GM23338 (cell line): ENCODE measurements at regions not wholly inside any gene's neighbourhood (a gene's known extent, or its start where the extent isn't known, plus 50 kb on each side); places are given as distances from the start of the nearest gene placed in this dataset.

Experiments used
- ATAC-seq: fragments of 200-7000 bp; cut with Tn5 transposase; 3 replicates; pipeline ENCODE4 v1.9.1; 2020
- DNase-seq: peaks from one replicate; pipeline ENCODE4 v3.0.0-alpha.2; 2015; ENCODE audit warnings: low spot score
- H2AFZ ChIP-seq: fragments of 200-600 bp; sonication (generic); 2 replicates; pipeline ENCODE4 v1.8.0; 2016; ENCODE audit warnings: antibody characterized with exemption, mild to moderate bottlenecking, moderate library complexity
- H3F3A ChIP-seq: fragments of 200-600 bp; sonication (generic); replicated peaks from 2 replicates; pipeline ENCODE4 v1.8.0; 2017; ENCODE audit warnings: antibody characterized with exemption, mixed run types, low read depth
- H3K27ac ChIP-seq: fragments of 200-600 bp; sonication (generic); 2 replicates; pipeline ENCODE4 v1.6.1; 2016; ENCODE audit warnings: low read depth
- H3K27me3 ChIP-seq: fragments of 200-600 bp; sonication (generic); 2 replicates; pipeline ENCODE4 v1.8.0; 2016; ENCODE audit warnings: mild to moderate bottlenecking, mixed run types, moderate library complexity; ENCODE audit not compliant: insufficient read depth
- H3K36me3 ChIP-seq: fragments of 200-600 bp; sonication (generic); 2 replicates; pipeline ENCODE4 v1.8.0; 2016; ENCODE audit warnings: mild to moderate bottlenecking; ENCODE audit not compliant: insufficient read depth
- H3K4me1 ChIP-seq: fragments of 200-600 bp; sonication (generic); 2 replicates; pipeline ENCODE4 v1.8.0; 2016; ENCODE audit warnings: mild to moderate bottlenecking, moderate library complexity; ENCODE audit not compliant: insufficient read depth
- H3K4me2 ChIP-seq: fragments of 200-600 bp; sonication (generic); 2 replicates; pipeline ENCODE4 v1.7.1; 2017; ENCODE audit warnings: mixed run types
- H3K4me3 ChIP-seq: fragments of 200-600 bp; sonication (generic); 2 replicates; pipeline ENCODE4 v1.6.1; 2016; ENCODE audit warnings: mixed run types
- H3K79me2 ChIP-seq: fragments of 200-600 bp; sonication (generic); replicated peaks from 2 replicates; pipeline ENCODE4 v1.8.0; 2017; ENCODE audit warnings: mild to moderate bottlenecking; ENCODE audit not compliant: insufficient read depth
- H3K9me2 ChIP-seq: fragments of 200-600 bp; sonication (generic); 2 replicates; pipeline ENCODE4 v1.8.0; 2017; ENCODE audit not compliant: insufficient read depth
- H4K20me1 ChIP-seq: fragments of 200-600 bp; sonication (generic); replicated peaks from 2 replicates; pipeline ENCODE4 v1.8.0; 2017; ENCODE audit warnings: mild to moderate bottlenecking; ENCODE audit not compliant: insufficient read depth
- H3K27ac Mint-ChIP-seq: 2 replicates; pipeline ENCODE4 v1.8.0; 2020; ENCODE audit warnings: inconsistent platforms, mild to moderate bottlenecking, moderate library complexity, mixed read lengths
- H3K27me3 Mint-ChIP-seq: 3 replicates; pipeline ENCODE4 v1.8.0; 2022; ENCODE audit warnings: low read depth, mild to moderate bottlenecking, moderate library complexity, mixed read lengths, inconsistent platforms; ENCODE audit not compliant: insufficient read depth, poor library complexity
- H3K36me3 Mint-ChIP-seq: 3 replicates; pipeline ENCODE4 v1.8.0; 2021; ENCODE audit warnings: low read depth, mild to moderate bottlenecking, inconsistent platforms, moderate library complexity, mixed read lengths
- H3K4me1 Mint-ChIP-seq: 3 replicates; pipeline ENCODE4 v1.8.0; 2020; ENCODE audit warnings: mild to moderate bottlenecking, inconsistent platforms, mixed read lengths
- H3K4me3 Mint-ChIP-seq: 3 replicates; pipeline ENCODE4 v1.8.0; 2021; ENCODE audit warnings: moderate library complexity, mild to moderate bottlenecking, inconsistent platforms, mixed read lengths
- H3K9me3 Mint-ChIP-seq: 3 replicates; pipeline ENCODE4 v1.8.0; 2020; ENCODE audit warnings: moderate library complexity, mild to moderate bottlenecking, inconsistent platforms, mixed read lengths
- EZH2 ChIP-seq: fragments of 200-600 bp; sonication (generic); IDR thresholded peaks from one replicate; pipeline ENCODE4 v1.8.0; 2017; ENCODE audit warnings: antibody characterized with exemption, mild to moderate bottlenecking, low read depth; ENCODE audit not compliant: unreplicated experiment
- TF ChIP-seq, protein P1 (sequence below): fragments of 250-450 bp; sonication (Bioruptor Pico); IDR thresholded peaks from 2 replicates; pipeline ENCODE4 v1.5.0; 2020; ENCODE audit warnings: mild to moderate bottlenecking, moderate library complexity
- TF ChIP-seq, protein P2 (sequence below): IDR thresholded peaks from 2 replicates; pipeline ENCODE4 v1.6.1; 2016; ENCODE audit warnings: antibody characterized with exemption
- TF ChIP-seq, protein P3 (sequence below): IDR thresholded peaks from one replicate; pipeline ENCODE4 v1.6.1; 2018; ENCODE audit warnings: antibody characterized with exemption; ENCODE audit not compliant: unreplicated experiment

DNA sequence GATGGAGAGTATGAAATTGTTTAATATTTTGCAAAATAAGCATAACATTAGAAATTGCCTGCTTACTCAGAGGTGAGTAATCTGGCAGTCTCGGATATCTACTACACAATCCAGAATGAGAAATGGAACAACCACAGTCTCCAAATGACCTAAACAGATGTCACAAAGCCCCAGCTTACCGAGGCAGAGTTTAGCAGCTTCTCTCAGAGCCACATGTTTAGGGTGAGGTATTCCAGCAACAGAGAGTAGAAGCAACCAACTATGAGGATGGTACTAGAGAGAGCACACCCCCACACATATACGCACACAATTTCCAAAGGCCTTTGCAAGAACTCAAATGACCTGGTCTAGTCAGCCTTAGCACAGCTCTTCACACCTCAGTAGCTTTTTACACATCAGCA, 122.7 kb upstream of the LPAR1 start (continued):
- TF ChIP-seq, protein P1, sequence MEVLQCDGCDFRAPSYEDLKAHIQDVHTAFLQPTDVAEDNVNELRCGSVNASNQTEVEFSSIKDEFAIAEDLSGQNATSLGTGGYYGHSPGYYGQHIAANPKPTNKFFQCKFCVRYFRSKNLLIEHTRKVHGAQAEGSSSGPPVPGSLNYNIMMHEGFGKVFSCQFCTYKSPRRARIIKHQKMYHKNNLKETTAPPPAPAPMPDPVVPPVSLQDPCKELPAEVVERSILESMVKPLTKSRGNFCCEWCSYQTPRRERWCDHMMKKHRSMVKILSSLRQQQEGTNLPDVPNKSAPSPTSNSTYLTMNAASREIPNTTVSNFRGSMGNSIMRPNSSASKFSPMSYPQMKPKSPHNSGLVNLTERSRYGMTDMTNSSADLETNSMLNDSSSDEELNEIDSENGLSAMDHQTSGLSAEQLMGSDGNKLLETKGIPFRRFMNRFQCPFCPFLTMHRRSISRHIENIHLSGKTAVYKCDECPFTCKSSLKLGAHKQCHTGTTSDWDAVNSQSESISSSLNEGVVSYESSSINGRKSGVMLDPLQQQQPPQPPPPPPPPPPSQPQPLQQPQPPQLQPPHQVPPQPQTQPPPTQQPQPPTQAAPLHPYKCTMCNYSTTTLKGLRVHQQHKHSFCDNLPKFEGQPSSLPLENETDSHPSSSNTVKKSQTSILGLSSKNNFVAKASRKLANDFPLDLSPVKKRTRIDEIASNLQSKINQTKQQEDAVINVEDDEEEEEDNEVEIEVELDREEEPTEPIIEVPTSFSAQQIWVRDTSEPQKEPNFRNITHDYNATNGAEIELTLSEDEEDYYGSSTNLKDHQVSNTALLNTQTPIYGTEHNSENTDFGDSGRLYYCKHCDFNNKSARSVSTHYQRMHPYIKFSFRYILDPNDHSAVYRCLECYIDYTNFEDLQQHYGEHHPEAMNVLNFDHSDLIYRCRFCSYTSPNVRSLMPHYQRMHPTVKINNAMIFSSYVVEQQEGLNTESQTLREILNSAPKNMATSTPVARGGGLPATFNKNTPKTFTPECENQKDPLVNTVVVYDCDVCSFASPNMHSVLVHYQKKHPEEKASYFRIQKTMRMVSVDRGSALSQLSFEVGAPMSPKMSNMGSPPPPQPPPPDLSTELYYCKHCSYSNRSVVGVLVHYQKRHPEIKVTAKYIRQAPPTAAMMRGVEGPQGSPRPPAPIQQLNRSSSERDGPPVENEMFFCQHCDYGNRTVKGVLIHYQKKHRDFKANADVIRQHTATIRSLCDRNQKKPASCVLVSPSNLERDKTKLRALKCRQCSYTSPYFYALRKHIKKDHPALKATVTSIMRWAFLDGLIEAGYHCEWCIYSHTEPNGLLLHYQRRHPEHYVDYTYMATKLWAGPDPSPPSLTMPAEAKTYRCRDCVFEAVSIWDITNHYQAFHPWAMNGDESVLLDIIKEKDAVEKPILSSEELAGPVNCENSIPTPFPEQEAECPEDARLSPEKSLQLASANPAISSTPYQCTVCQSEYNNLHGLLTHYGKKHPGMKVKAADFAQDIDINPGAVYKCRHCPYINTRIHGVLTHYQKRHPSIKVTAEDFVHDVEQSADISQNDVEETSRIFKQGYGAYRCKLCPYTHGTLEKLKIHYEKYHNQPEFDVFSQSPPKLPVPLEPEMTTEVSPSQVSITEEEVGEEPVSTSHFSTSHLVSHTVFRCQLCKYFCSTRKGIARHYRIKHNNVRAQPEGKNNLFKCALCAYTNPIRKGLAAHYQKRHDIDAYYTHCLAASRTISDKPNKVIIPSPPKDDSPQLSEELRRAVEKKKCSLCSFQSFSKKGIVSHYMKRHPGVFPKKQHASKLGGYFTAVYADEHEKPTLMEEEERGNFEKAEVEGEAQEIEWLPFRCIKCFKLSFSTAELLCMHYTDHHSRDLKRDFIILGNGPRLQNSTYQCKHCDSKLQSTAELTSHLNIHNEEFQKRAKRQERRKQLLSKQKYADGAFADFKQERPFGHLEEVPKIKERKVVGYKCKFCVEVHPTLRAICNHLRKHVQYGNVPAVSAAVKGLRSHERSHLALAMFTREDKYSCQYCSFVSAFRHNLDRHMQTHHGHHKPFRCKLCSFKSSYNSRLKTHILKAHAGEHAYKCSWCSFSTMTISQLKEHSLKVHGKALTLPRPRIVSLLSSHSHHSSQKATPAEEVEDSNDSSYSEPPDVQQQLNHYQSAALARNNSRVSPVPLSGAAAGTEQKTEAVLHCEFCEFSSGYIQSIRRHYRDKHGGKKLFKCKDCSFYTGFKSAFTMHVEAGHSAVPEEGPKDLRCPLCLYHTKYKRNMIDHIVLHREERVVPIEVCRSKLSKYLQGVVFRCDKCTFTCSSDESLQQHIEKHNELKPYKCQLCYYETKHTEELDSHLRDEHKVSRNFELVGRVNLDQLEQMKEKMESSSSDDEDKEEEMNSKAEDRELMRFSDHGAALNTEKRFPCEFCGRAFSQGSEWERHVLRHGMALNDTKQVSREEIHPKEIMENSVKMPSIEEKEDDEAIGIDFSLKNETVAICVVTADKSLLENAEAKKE: no peak
- no peak for TF ChIP-seq EZH2
- TF ChIP-seq, protein P2, sequence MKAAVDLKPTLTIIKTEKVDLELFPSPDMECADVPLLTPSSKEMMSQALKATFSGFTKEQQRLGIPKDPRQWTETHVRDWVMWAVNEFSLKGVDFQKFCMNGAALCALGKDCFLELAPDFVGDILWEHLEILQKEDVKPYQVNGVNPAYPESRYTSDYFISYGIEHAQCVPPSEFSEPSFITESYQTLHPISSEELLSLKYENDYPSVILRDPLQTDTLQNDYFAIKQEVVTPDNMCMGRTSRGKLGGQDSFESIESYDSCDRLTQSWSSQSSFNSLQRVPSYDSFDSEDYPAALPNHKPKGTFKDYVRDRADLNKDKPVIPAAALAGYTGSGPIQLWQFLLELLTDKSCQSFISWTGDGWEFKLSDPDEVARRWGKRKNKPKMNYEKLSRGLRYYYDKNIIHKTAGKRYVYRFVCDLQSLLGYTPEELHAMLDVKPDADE: no peak
- TF ChIP-seq, protein P3, sequence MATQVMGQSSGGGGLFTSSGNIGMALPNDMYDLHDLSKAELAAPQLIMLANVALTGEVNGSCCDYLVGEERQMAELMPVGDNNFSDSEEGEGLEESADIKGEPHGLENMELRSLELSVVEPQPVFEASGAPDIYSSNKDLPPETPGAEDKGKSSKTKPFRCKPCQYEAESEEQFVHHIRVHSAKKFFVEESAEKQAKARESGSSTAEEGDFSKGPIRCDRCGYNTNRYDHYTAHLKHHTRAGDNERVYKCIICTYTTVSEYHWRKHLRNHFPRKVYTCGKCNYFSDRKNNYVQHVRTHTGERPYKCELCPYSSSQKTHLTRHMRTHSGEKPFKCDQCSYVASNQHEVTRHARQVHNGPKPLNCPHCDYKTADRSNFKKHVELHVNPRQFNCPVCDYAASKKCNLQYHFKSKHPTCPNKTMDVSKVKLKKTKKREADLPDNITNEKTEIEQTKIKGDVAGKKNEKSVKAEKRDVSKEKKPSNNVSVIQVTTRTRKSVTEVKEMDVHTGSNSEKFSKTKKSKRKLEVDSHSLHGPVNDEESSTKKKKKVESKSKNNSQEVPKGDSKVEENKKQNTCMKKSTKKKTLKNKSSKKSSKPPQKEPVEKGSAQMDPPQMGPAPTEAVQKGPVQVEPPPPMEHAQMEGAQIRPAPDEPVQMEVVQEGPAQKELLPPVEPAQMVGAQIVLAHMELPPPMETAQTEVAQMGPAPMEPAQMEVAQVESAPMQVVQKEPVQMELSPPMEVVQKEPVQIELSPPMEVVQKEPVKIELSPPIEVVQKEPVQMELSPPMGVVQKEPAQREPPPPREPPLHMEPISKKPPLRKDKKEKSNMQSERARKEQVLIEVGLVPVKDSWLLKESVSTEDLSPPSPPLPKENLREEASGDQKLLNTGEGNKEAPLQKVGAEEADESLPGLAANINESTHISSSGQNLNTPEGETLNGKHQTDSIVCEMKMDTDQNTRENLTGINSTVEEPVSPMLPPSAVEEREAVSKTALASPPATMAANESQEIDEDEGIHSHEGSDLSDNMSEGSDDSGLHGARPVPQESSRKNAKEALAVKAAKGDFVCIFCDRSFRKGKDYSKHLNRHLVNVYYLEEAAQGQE: no peak

DNA sequence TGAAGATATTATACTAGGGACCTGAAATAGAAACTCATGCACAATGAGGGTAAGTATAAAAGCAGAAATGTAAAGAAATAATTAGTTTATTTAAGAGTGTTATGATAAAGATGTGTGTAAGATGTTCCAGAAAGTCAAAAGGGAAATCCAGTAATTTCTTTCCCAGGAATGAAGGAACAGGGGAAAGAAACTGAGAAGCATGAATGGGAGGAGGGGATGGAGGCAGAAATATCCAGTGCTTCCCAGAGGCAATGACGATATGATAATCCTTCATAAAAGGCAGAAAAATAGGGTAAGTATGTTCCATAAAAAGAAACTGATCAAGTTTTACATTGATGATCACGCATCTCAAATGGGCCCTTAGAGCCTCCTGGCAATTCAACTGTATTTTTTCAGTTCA, 120.7 kb upstream of the LPAR1 start:
- no peaks in the 10 kb centered on the region for H3K36me3 Mint-ChIP-seq
- H3K27ac Mint-ChIP-seq: no peak overlapping the region
- ATAC-seq: no peak
- H3K4me3 ChIP-seq: no peak overlapping the region
- H3K36me3 ChIP-seq: no peaks in the 10 kb centered on the region
- no peak overlapping the region for H3K27ac ChIP-seq
- no peaks in the 10 kb centered on the region for H3K9me2 ChIP-seq
- no peak for DNase-seq
- H3K4me1 Mint-ChIP-seq: peaks cover 4% of the 10 kb centered on the region; the same call in 2 of the 3 replicates
- H3K79me2 ChIP-seq: no peaks in the 10 kb centered on the region
- no peaks in the 10 kb centered on the region for H3K27me3 ChIP-seq
- H2AFZ ChIP-seq: no peak overlapping the region
- H3K9me3 Mint-ChIP-seq: no peaks in the 10 kb centered on the region
- peaks cover 10% of the 10 kb centered on the region; the same call in 1 of the 2 replicates for H3K4me1 ChIP-seq
- no peaks in the 10 kb centered on the region for H3F3A ChIP-seq
- no peak overlapping the region for H3K4me3 Mint-ChIP-seq
- no peak overlapping the region for H3K4me2 ChIP-seq
- H3K27me3 Mint-ChIP-seq: no peaks in the 10 kb centered on the region
- H4K20me1 ChIP-seq: no peaks in the 10 kb centered on the region
- TF ChIP-seq, protein P1: no peak
